HCT116 (cell line): ENCODE measurements at regions not wholly inside any gene's neighbourhood (a gene's known extent, or its start where the extent isn't known, plus 50 kb on each side); places are given as distances from the start of the nearest gene placed in this dataset.
A peak's percentile ranks its signal among the peaks of the same experiment; 100 is the strongest.

Source experiments
- ATAC-seq: fragments of 200-7000 bp; cut with Tn5 transposase; 2 replicates; pipeline ENCODE4 v1.9.1; 2020; ENCODE audit warnings: mild to moderate bottlenecking, moderate library complexity
- BruUV-seq: library from RNA; stranded (reverse); fragments of 400-500 nt; replicated peaks from 2 replicates; lab custom pipeline; 2021; lab: Mats Ljungman, UMichigan
- CTCF ChIA-PET: fragments of 300-600 bp; sonication (Branson Sonifier 250); formaldehyde crosslinking; loops from one replicate; lab custom pipeline; 2021; ENCODE audit warnings: antibody characterized with exemption; lab: Charles Lee
- POLR2A ChIA-PET: fragments of 300-600, 350-600 bp; sonication (Branson Sonifier 250); formaldehyde crosslinking; loops from one replicate; lab custom pipeline; 2021; ENCODE audit warnings: antibody characterized with exemption; lab: Charles Lee
- RAD21 ChIA-PET, 2 experiments: fragments of 300-600 bp; sonication (Branson Sonifier 250); formaldehyde crosslinking; loops; one replicate each; lab custom pipeline; 2023; ENCODE audit warnings: low total read pairs in 2 of 2; ENCODE audit not compliant: uncharacterized antibody in 2 of 2, unreplicated experiment in 2 of 2, low non-redundant PET in 1 of 2; lab: Charles Lee
- DNase-seq: peaks from one replicate; pipeline ENCODE4 v3.0.0-alpha.2; 2010; ENCODE audit warnings: low read depth, low spot score
- H2AFZ ChIP-seq: fragments of 200-600 bp; shearing (Covaris generic), sonication (generic); 2 replicates; pipeline ENCODE4 v1.6.1; 2017; ENCODE audit warnings: low read depth, mixed run types, mixed read lengths, antibody characterized with exemption, low read length; ENCODE audit not compliant: poor library complexity, severe bottlenecking
- H3K27ac ChIP-seq: 2 replicates; pipeline ENCODE4 v1.5.1; 2012; ENCODE audit warnings: low read depth, low read length
- H3K27me3 ChIP-seq: fragments of 200-600 bp; sonication (generic); 2 replicates; pipeline ENCODE4 v1.6.1; 2016; ENCODE audit warnings: mixed run types, low read length, mixed read lengths; ENCODE audit not compliant: insufficient read depth
- H3K36me3 ChIP-seq, 2 experiments: fragments of 200-500 bp in 1 of 2; fragments of 200-600 bp in 1 of 2; sonication (Bioruptor generic) in 1 of 2; sonication (generic) in 1 of 2; 2 replicates each; pipeline versions ENCODE4 v1.5.1 to v1.6.1; 2014 to 2016; ENCODE audit warnings: low read length in 2 of 2, inconsistent platforms in 1 of 2, mixed read lengths in 1 of 2, mixed run types in 1 of 2; ENCODE audit not compliant: insufficient read depth in 2 of 2, control insufficient read depth in 1 of 2
- H3K4me1 ChIP-seq, 2 experiments: fragments of 200-600 bp in 1 of 2; sonication (generic) in 1 of 2; 2 replicates each; pipeline versions ENCODE4 v1.5.1 to v1.6.1; 2012 to 2017; ENCODE audit warnings: low read length in 2 of 2, inconsistent platforms in 1 of 2, mild to moderate bottlenecking in 1 of 2, mixed read lengths in 1 of 2, mixed run types in 1 of 2, moderate library complexity in 1 of 2; ENCODE audit not compliant: insufficient read depth in 2 of 2, control insufficient read depth in 1 of 2
- H3K4me2 ChIP-seq: fragments of 200-600 bp; sonication (generic); 2 replicates; pipeline ENCODE4 v1.6.1; 2017; ENCODE audit warnings: mixed run types, low read length, mixed read lengths
- H3K4me3 ChIP-seq, 2 experiments: fragments of 200-600 bp in 1 of 2; sonication (generic) in 1 of 2; replicated peaks in 1 of 2; 2 replicates each; pipeline ENCODE4 v1.5.1; 2011 to 2016; ENCODE audit warnings: low read length in 2 of 2, control low read depth in 1 of 2, low read depth in 1 of 2, mild to moderate bottlenecking in 1 of 2, mixed read lengths in 1 of 2, mixed run types in 1 of 2
- H3K79me2 ChIP-seq: fragments of 200-600 bp; sonication (generic); 2 replicates; pipeline ENCODE4 v1.6.1; 2017; ENCODE audit warnings: mild to moderate bottlenecking, mixed run types, low read length, moderate library complexity, mixed read lengths; ENCODE audit not compliant: insufficient read depth
- H3K9ac ChIP-seq: fragments of 200-600 bp; sonication (generic); 2 replicates; pipeline ENCODE4 v1.6.1; 2016; ENCODE audit warnings: low read length, mixed read lengths
- H3K9me2 ChIP-seq: fragments of 200-600 bp; sonication (generic), shearing (Covaris generic); 2 replicates; pipeline ENCODE4 v1.6.1; 2017; ENCODE audit warnings: mixed run types, mild to moderate bottlenecking, moderate library complexity; ENCODE audit not compliant: insufficient read depth
- H3K9me3 ChIP-seq, 2 experiments: fragments of 200-500 bp in 1 of 2; fragments of 200-600 bp in 1 of 2; sonication (Bioruptor generic) in 1 of 2; sonication (generic) in 1 of 2; 2 replicates each; pipeline ENCODE4 v1.6.1; 2014 to 2017; ENCODE audit warnings: low read length in 2 of 2, mixed read lengths in 2 of 2, inconsistent platforms in 1 of 2, low read depth in 1 of 2, mild to moderate bottlenecking in 1 of 2, mixed run types in 1 of 2, moderate library complexity in 1 of 2; ENCODE audit not compliant: control insufficient read depth in 1 of 2, insufficient read depth in 1 of 2
- H4K20me1 ChIP-seq: fragments of 200-600 bp; sonication (generic), shearing (Covaris generic); 2 replicates; pipeline ENCODE4 v1.6.1; 2017; ENCODE audit warnings: mixed run types, mild to moderate bottlenecking, moderate library complexity; ENCODE audit not compliant: insufficient read depth
- CEBPB ChIP-seq: IDR thresholded peaks from 2 replicates; pipeline ENCODE4 v1.6.1; 2012; ENCODE audit warnings: low read depth
- EGR1 ChIP-seq: IDR thresholded peaks from 2 replicates; pipeline ENCODE4 v1.6.1; 2012; ENCODE audit warnings: low read depth
- EZH2phosphoT487 ChIP-seq: fragments of 200-600 bp; IDR thresholded peaks from 2 replicates; pipeline ENCODE4 v1.6.1; 2018; ENCODE audit warnings: antibody characterized with exemption, borderline replicate concordance
- FOSL1 ChIP-seq: IDR thresholded peaks from 2 replicates; pipeline ENCODE4 v1.6.1; 2012; ENCODE audit warnings: low read depth
- POLR2AphosphoS5 ChIP-seq: IDR thresholded peaks from 2 replicates; pipeline ENCODE4 v1.6.1; 2011; ENCODE audit warnings: mild to moderate bottlenecking, low read depth, low read length, moderate library complexity
- RAD21 ChIP-seq: IDR thresholded peaks from 2 replicates; pipeline ENCODE4 v1.6.1; 2012; ENCODE audit warnings: low read depth, mild to moderate bottlenecking
- SP1 ChIP-seq: IDR thresholded peaks from 2 replicates; pipeline ENCODE4 v1.6.1; 2012; ENCODE audit warnings: low read depth
- SRF ChIP-seq: IDR thresholded peaks from 2 replicates; pipeline ENCODE4 v1.6.1; 2012; ENCODE audit warnings: low read depth
- ZNF274 ChIP-seq: fragments of 200-500 bp; sonication (Bioruptor generic); IDR thresholded peaks from 2 replicates; pipeline ENCODE4 v1.6.1; 2014; ENCODE audit warnings: mild to moderate bottlenecking, low read depth, low read length, inconsistent platforms
- intact Hi-C: fragments of 100-400 bp; cut with micrococcal nuclease; formaldehyde crosslinking; loops from 2 replicates; pipeline ENCODE4 v1.10.0; 2022
- TF ChIP-seq, protein P1 (sequence below), 3 experiments: fragments of 200-600 bp in 1 of 3; sonication (generic) in 1 of 3; IDR thresholded peaks in 2 of 3; conservative IDR thresholded peaks in 1 of 3; 2 replicates each; pipeline ENCODE4 v1.5.1; 2012 to 2017; ENCODE audit warnings: low read depth in 2 of 3, low read length in 2 of 3, antibody characterized with exemption in 1 of 3, borderline replicate concordance in 1 of 3, control low read depth in 1 of 3, mild to moderate bottlenecking in 1 of 3, mixed read lengths in 1 of 3, mixed run types in 1 of 3, moderate library complexity in 1 of 3; ENCODE audit not compliant: insufficient read depth in 1 of 3
- TF ChIP-seq, protein P2 (sequence below): IDR thresholded peaks from 2 replicates; pipeline ENCODE4 v1.6.1; 2012; ENCODE audit warnings: low read depth
- TF ChIP-seq, protein P3 (sequence below): IDR thresholded peaks from 2 replicates; pipeline ENCODE4 v1.6.1; 2011; ENCODE audit warnings: mild to moderate bottlenecking, low read length, moderate library complexity; ENCODE audit not compliant: insufficient replicate concordance; ENCODE audit errors: extremely low read depth
- TF ChIP-seq, protein P4 (sequence below): IDR thresholded peaks from 2 replicates; pipeline ENCODE4 v1.6.1; 2012

DNA sequence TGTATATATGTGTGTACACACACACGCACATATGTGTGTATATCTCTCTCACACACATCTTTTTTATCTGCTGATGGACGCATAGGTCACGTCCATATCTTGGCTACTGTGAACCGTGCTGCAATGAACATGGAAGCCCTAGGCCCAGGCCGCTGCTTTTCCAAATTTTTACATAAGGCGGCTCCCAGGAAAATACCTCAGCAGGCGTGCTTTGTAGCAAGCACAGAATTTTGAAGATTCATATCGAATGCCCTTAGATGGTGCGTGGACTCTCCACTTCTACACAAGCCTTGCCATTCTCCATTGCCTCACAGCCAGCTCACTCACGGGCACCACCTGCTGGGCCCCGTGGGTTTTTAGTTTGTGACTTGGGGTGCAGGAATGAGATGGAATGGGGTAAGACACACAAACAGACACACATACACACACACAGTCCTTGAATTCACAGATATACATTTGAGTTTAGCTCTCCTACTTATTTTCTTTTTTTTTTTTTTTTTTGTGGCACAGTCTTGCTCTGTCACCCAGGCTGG, 57.9 kb upstream of the RNF32 start:
- RAD21 ChIA-PET: no interaction called here
- H3K27me3 ChIP-seq: no peaks in the 10 kb centered on the region
- BruUV-seq: no TSS peak
- H3K79me2 ChIP-seq: no peaks in the 10 kb centered on the region
- TF ChIP-seq, protein P1, sequence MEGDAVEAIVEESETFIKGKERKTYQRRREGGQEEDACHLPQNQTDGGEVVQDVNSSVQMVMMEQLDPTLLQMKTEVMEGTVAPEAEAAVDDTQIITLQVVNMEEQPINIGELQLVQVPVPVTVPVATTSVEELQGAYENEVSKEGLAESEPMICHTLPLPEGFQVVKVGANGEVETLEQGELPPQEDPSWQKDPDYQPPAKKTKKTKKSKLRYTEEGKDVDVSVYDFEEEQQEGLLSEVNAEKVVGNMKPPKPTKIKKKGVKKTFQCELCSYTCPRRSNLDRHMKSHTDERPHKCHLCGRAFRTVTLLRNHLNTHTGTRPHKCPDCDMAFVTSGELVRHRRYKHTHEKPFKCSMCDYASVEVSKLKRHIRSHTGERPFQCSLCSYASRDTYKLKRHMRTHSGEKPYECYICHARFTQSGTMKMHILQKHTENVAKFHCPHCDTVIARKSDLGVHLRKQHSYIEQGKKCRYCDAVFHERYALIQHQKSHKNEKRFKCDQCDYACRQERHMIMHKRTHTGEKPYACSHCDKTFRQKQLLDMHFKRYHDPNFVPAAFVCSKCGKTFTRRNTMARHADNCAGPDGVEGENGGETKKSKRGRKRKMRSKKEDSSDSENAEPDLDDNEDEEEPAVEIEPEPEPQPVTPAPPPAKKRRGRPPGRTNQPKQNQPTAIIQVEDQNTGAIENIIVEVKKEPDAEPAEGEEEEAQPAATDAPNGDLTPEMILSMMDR (IDR thresholded peaks at IDR 0.05 in 2 of 3, conservative IDR thresholded peaks at IDR 0.05 in 1 of 3; ENCODE audit: borderline replicate concordance in 1 of 3, insufficient read depth in 1 of 3, low read depth in 2 of 3, low read length in 2 of 3): peak in 1 of 3 experiments; percentile 21; a peak in 2 of 6 replicates
- no peak for TF ChIP-seq FOSL1
- no peak for TF ChIP-seq EGR1
- TF ChIP-seq, all 23 proteins: peak for 1
- no peaks in the 10 kb centered on the region for H3K4me1 ChIP-seq
- ChIA-PET CTCF (no interaction called here), POLR2A (no interaction called here)
- no peaks in the 10 kb centered on the region for H3K9me2 ChIP-seq
- no peak overlapping the region for H3K9ac ChIP-seq
- H4K20me1 ChIP-seq: no peaks in the 10 kb centered on the region
- H3K27ac ChIP-seq: no peak overlapping the region
- H3K4me3 ChIP-seq: no peak overlapping the region
- H3K9me3 ChIP-seq: no peaks in the 10 kb centered on the region
- ATAC-seq (no peak), DNase-seq (no peak)
- no peak overlapping the region for H2AFZ ChIP-seq
- no peak overlapping the region for H3K4me2 ChIP-seq
- no peaks in the 10 kb centered on the region for H3K36me3 ChIP-seq
- intact Hi-C loops: no loop called here

DNA sequence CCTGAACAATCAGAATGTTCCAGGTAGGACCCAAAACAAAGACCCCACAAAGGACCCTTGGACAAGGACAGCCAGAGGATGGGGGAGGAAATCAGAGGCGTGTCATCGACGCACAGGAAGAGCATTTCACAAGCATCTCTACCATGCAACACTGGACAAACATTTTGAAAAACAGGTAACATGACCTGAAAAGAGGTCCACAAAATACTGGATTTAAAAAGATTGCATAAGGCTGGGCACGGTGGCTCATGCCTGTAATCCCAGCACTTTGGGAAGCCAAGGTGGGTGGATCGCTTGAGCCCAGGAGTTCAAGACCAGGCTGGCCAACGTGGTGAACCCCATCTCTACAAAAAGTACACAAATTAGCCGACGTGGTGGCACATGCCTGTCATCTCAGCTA, 60.5 kb upstream of the RNF32 start:
- Histone ChIP-seq H3K27ac (no peak overlapping the region), H3K9me2 (no peaks in the 10 kb centered on the region), H3K27me3 (no peaks in the 10 kb centered on the region), H2AFZ (no peak overlapping the region), H3K4me2 (no peak overlapping the region), H3K9me3 (no peaks in the 10 kb centered on the region), H3K4me3 (no peak overlapping the region), H3K36me3 (no peaks in the 10 kb centered on the region), H3K79me2 (no peaks in the 10 kb centered on the region), H3K9ac (no peak overlapping the region), H4K20me1 (no peaks in the 10 kb centered on the region), H3K4me1 (no peaks in the 10 kb centered on the region)
- CTCF ChIA-PET: no interaction called here
- DNase-seq (no peak), ATAC-seq (no peak)
- POLR2A ChIA-PET: no interaction called here
- no TSS peak for BruUV-seq
- RAD21 ChIA-PET: no interaction called here
- intact Hi-C loops: no loop called here
- no peak for TF ChIP-seq CEBPB
- TF ChIP-seq POLR2AphosphoS5: no peak
- no peak for TF ChIP-seq SP1
- TF ChIP-seq, protein P2, sequence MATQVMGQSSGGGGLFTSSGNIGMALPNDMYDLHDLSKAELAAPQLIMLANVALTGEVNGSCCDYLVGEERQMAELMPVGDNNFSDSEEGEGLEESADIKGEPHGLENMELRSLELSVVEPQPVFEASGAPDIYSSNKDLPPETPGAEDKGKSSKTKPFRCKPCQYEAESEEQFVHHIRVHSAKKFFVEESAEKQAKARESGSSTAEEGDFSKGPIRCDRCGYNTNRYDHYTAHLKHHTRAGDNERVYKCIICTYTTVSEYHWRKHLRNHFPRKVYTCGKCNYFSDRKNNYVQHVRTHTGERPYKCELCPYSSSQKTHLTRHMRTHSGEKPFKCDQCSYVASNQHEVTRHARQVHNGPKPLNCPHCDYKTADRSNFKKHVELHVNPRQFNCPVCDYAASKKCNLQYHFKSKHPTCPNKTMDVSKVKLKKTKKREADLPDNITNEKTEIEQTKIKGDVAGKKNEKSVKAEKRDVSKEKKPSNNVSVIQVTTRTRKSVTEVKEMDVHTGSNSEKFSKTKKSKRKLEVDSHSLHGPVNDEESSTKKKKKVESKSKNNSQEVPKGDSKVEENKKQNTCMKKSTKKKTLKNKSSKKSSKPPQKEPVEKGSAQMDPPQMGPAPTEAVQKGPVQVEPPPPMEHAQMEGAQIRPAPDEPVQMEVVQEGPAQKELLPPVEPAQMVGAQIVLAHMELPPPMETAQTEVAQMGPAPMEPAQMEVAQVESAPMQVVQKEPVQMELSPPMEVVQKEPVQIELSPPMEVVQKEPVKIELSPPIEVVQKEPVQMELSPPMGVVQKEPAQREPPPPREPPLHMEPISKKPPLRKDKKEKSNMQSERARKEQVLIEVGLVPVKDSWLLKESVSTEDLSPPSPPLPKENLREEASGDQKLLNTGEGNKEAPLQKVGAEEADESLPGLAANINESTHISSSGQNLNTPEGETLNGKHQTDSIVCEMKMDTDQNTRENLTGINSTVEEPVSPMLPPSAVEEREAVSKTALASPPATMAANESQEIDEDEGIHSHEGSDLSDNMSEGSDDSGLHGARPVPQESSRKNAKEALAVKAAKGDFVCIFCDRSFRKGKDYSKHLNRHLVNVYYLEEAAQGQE: no peak
- TF ChIP-seq SRF: no peak
- TF ChIP-seq, protein P3, sequence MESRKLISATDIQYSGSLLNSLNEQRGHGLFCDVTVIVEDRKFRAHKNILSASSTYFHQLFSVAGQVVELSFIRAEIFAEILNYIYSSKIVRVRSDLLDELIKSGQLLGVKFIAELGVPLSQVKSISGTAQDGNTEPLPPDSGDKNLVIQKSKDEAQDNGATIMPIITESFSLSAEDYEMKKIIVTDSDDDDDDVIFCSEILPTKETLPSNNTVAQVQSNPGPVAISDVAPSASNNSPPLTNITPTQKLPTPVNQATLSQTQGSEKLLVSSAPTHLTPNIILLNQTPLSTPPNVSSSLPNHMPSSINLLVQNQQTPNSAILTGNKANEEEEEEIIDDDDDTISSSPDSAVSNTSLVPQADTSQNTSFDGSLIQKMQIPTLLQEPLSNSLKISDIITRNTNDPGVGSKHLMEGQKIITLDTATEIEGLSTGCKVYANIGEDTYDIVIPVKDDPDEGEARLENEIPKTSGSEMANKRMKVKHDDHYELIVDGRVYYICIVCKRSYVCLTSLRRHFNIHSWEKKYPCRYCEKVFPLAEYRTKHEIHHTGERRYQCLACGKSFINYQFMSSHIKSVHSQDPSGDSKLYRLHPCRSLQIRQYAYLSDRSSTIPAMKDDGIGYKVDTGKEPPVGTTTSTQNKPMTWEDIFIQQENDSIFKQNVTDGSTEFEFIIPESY: no peak
- no peak for TF ChIP-seq RAD21
- no peak for TF ChIP-seq EZH2phosphoT487
- TF ChIP-seq ZNF274: no peak
- TF ChIP-seq, protein P4, sequence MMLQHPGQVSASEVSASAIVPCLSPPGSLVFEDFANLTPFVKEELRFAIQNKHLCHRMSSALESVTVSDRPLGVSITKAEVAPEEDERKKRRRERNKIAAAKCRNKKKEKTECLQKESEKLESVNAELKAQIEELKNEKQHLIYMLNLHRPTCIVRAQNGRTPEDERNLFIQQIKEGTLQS: no peak
